Osteoblast (primary cell): ENCODE measurements at regions not wholly inside any gene's neighbourhood (a gene's known extent, or its start where the extent isn't known, plus 50 kb on each side); places are given as distances from the start of the nearest gene placed in this dataset.

Experiments
- DNase-seq: peaks from one replicate; pipeline ENCODE4 v3.0.0; 2011; ENCODE audit warnings: low spot score, mixed read lengths; ENCODE audit not compliant: insufficient read length; ENCODE audit errors: missing footprints
- H2AFZ ChIP-seq: 2 replicates; pipeline ENCODE4 v1.6.0; 2011; ENCODE audit warnings: mild to moderate bottlenecking, low read length
- H3K27ac ChIP-seq: 2 replicates; pipeline ENCODE4 v1.5.1; 2011; ENCODE audit warnings: mild to moderate bottlenecking, low read depth, low read length, moderate library complexity
- H3K27me3 ChIP-seq: 2 replicates; pipeline ENCODE4 v1.6.0; 2012; ENCODE audit warnings: mild to moderate bottlenecking, control low read depth, inconsistent platforms, low read length, moderate library complexity; ENCODE audit not compliant: insufficient read depth
- H3K36me3 ChIP-seq: 2 replicates; pipeline ENCODE4 v1.5.1; 2011; ENCODE audit warnings: mild to moderate bottlenecking, low read length, control low read depth, moderate library complexity; ENCODE audit not compliant: insufficient read depth
- H3K4me1 ChIP-seq: 2 replicates; pipeline ENCODE4 v1.5.1; 2011; ENCODE audit warnings: mild to moderate bottlenecking, low read length, control low read depth, moderate library complexity; ENCODE audit not compliant: insufficient read depth
- H3K4me2 ChIP-seq: 2 replicates; pipeline ENCODE4 v1.6.0; 2011; ENCODE audit warnings: mild to moderate bottlenecking, low read length; ENCODE audit not compliant: insufficient read depth
- H3K4me3 ChIP-seq: fragments of 200-600 bp; sonication (generic); 3 replicates; pipeline ENCODE4 v1.5.1; 2012; ENCODE audit warnings: mild to moderate bottlenecking, low read length, inconsistent platforms; ENCODE audit not compliant: insufficient read depth
- H3K79me2 ChIP-seq: 2 replicates; pipeline ENCODE4 v1.6.0; 2012; ENCODE audit warnings: mild to moderate bottlenecking, low read length, control low read depth, inconsistent platforms; ENCODE audit not compliant: insufficient read depth
- H3K9me3 ChIP-seq: 2 replicates; pipeline ENCODE4 v1.5.1; 2011; ENCODE audit warnings: low read depth, low read length, control low read depth
- H4K20me1 ChIP-seq: 2 replicates; pipeline ENCODE4 v1.6.0; 2012; ENCODE audit warnings: mild to moderate bottlenecking, low read length, control low read depth; ENCODE audit not compliant: insufficient read depth
- CTCF ChIP-seq: IDR thresholded peaks from 2 replicates; pipeline ENCODE4 v1.5.1; 2011; ENCODE audit warnings: mild to moderate bottlenecking, low read depth, low read length, moderate library complexity; ENCODE audit errors: extremely low read depth

DNA sequence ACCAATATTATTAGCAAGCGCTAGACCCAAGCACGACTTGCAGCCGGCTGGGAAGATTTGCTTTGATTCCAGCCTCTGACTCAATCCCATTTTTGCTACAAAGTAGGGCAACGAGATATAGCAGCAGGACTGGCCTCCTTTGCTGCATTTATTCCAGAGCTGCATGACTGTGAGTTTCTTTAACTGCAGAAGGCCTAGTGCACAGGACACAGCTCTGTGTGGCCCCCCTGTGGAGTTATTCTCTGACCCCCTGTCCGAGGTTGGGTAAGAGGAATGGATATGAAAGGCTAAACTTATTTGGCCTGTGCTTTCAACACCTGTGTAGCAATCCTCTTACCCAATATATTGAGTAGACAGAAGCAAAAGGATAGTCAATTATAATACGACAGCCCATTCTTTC, 133.3 kb upstream of the SPTLC3 start:
- TF ChIP-seq CTCF: no peak
- H3K27me3 ChIP-seq: no peaks in the 10 kb centered on the region
- H3K79me2 ChIP-seq: no peaks in the 10 kb centered on the region

DNA sequence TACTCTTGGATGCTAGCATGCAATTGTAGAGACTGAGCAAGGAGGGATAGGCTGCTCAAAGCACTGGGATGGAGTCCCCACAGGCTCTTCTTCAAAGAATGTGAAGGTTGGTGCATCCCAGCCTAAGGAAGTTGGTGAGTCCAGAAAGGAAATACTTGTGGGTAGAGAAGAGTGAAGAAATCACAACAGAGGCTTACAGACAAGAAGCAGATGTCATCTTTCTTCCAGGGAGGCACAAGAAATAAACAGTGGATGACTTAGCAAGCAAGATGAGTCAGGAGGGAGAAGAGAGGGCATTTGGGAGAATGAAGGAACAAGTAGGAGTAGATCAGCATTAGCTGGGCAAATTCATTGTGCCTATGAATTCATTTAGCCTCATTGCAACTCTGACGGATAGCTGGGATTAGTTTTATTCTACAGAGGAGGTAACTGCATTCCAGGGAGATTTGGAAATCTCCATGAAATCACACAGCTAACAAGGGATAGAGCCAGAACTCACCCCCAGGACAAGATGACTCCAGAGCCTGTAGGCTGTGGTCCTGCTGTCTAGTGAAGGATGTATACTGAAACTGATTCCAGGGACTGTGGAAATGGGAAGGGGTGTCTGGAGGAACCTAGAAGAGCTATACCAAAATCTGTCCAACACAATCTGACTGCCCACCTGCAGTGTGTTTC, 125.8 kb upstream of the SPTLC3 start:
- Histone ChIP-seq H3K9me3 (no peaks in the 10 kb centered on the region), H3K4me2 (no peak overlapping the region), H2AFZ (no peak overlapping the region), H4K20me1 (no peaks in the 10 kb centered on the region), H3K79me2 (no peaks in the 10 kb centered on the region), H3K27ac (no peak overlapping the region), H3K4me1 (no peaks in the 10 kb centered on the region), H3K36me3 (no peaks in the 10 kb centered on the region), H3K4me3 (no peak overlapping the region), H3K27me3 (no peaks in the 10 kb centered on the region)
- no peak for TF ChIP-seq CTCF
- no peak for DNase-seq

More for the DNA sequence above, 133.3 kb upstream of the SPTLC3 start:
- no peak for DNase-seq
- Histone ChIP-seq H4K20me1 (no peaks in the 10 kb centered on the region), H2AFZ (no peak overlapping the region), H3K9me3 (no peaks in the 10 kb centered on the region), H3K4me3 (no peak overlapping the region), H3K36me3 (no peaks in the 10 kb centered on the region), H3K4me2 (no peak overlapping the region), H3K27ac (no peak overlapping the region), H3K4me1 (no peaks in the 10 kb centered on the region)

DNA sequence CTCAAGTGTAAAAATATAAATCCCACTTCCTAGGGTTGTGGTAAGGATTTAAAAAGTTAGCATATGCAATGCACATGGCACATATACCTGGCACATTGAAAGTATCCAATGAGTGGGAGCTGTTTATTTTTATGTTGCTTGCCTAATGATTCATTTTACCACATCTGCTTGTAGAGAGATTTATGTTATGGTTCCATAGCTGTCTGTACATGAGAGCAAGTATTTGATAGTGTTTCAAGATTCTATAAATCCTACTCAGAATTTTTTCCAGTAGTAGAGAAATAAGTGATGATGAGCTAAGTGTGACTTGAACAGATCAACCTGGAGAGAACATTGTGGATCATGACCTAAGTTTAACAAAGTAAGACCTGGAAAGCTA, 125.3 kb upstream of the SPTLC3 start:
- no peak for DNase-seq
- Histone ChIP-seq H3K36me3 (no peaks in the 10 kb centered on the region), H3K79me2 (no peaks in the 10 kb centered on the region), H3K9me3 (no peaks in the 10 kb centered on the region), H3K27me3 (no peaks in the 10 kb centered on the region), H3K4me2 (no peak overlapping the region), H3K4me1 (no peaks in the 10 kb centered on the region), H4K20me1 (no peaks in the 10 kb centered on the region), H3K4me3 (no peak overlapping the region), H3K27ac (no peak overlapping the region), H2AFZ (no peak overlapping the region)
- TF ChIP-seq CTCF: no peak

DNA sequence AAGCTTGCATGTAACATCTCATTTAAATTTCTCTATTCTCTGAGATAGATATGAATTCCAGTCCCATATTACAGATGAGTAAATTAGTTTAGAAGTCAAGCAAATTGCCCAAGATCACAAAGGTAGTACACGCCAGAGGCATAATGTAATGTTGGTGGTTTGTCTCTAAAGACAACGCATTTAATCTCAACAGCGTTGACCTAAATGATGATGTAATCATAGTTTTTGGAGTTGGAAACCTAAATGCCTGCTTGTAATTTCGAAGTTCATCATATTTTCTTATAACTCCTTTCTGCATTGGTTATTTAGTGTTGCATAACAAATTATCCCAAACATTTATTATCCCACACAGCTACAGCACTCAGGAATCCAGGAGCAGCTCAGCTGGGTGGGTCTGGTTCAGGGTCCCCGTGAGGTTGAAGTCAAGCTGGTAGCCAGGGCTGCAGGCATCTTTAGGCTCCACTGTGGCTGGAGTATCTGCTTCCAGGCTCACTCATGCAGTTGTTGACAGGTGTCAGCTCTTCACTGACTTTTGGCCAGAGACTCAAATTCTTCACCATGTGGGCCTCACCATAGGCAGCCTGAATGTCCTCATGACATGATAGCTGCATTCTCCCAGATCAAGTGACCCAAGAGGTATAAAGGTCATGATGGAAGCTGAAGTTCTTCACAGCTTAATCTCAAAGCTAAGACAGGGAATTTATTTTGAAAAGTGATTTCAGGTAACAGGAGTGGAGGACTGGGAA, 122.0 kb upstream of the SPTLC3 start:
- no peak for TF ChIP-seq CTCF
- no peaks in the 10 kb centered on the region for H4K20me1 ChIP-seq
- no peaks in the 10 kb centered on the region for H3K79me2 ChIP-seq
- no peak overlapping the region for H3K27ac ChIP-seq
- H2AFZ ChIP-seq: no peak overlapping the region
- H3K27me3 ChIP-seq: no peaks in the 10 kb centered on the region
- no peak for DNase-seq
- no peaks in the 10 kb centered on the region for H3K36me3 ChIP-seq
- no peaks in the 10 kb centered on the region for H3K9me3 ChIP-seq
- H3K4me3 ChIP-seq: no peak overlapping the region
- no peaks in the 10 kb centered on the region for H3K4me1 ChIP-seq
- no peak overlapping the region for H3K4me2 ChIP-seq
